ENCODE measurements at regions not wholly inside any gene's neighbourhood (a gene's known extent, or its start where the extent isn't known, plus 50 kb on each side); places are given as distances from the start of the nearest gene placed in this dataset.
A peak's percentile ranks its signal among the peaks of the same experiment; 100 is the strongest.

- DNase-seq (ENCODE audit: low read depth in 2 of 2) = no peak
Observed at GRCh38 chr5:30098940-30099339, 1094.5 kb upstream of the CDH6 start.

GRCh38 chr5:30092548-30092947, 1100.9 kb upstream of the CDH6 start:
- DNase-seq (ENCODE audit: low read depth in 2 of 2) = no peak

GRCh38 chr5:30069441-30070263, 1123.8 kb upstream of the CDH6 start:
- no peak for DNase-seq (ENCODE audit: low read depth in 2 of 2)

- no peak for DNase-seq (ENCODE audit: low read depth in 2 of 2)
Observed at GRCh38 chr5:30063503-30063902, 1130.0 kb upstream of the CDH6 start.

GRCh38 chr5:30051976-30052375, 1141.5 kb upstream of the CDH6 start:
- DNase-seq (ENCODE audit: low read depth in 2 of 2) = no peak

GRCh38 chr5:30050056-30050815, 1143.2 kb upstream of the CDH6 start:
- DNase-seq (ENCODE audit: low read depth in 2 of 2) = no peak

GRCh38 chr5:30042677-30043076, 1150.8 kb upstream of the CDH6 start:
- no peak for DNase-seq (ENCODE audit: low read depth in 2 of 2)

- no peak for DNase-seq (ENCODE audit: low read depth in 2 of 2)
Observed at GRCh38 chr5:30041831-30042385, 1151.6 kb upstream of the CDH6 start.

- no peak for DNase-seq (ENCODE audit: low read depth in 2 of 2)
Observed at GRCh38 chr5:30041291-30041690, 1152.2 kb upstream of the CDH6 start.

GRCh38 chr5:30040488-30041118, 1152.9 kb upstream of the CDH6 start:
- peak; percentile 4 to 14 for DNase-seq (ENCODE audit: low read depth in 2 of 2)

GRCh38 chr5:30039379-30039778, 1154.1 kb upstream of the CDH6 start:
- DNase-seq (ENCODE audit: low read depth in 2 of 2) = no peak

GRCh38 chr5:30034870-30035269, 1158.6 kb upstream of the CDH6 start:
- no peak for DNase-seq (ENCODE audit: low read depth in 2 of 2)

- DNase-seq (ENCODE audit: low read depth in 2 of 2) = no peak
Observed at GRCh38 chr5:30030101-30030500, 1163.4 kb upstream of the CDH6 start.

- DNase-seq (ENCODE audit: low read depth in 2 of 2) = no peak
Observed at GRCh38 chr5:30001826-30002225, 1191.7 kb upstream of the CDH6 start.

GRCh38 chr5:30000231-30000630, 1193.3 kb upstream of the CDH6 start:
- no peak for DNase-seq (ENCODE audit: low read depth in 2 of 2)

GRCh38 chr5:29995154-29995553, 1198.3 kb upstream of the CDH6 start:
- no peak for DNase-seq (ENCODE audit: low read depth in 2 of 2)

- DNase-seq (ENCODE audit: low read depth in 2 of 2) = no peak
Observed at GRCh38 chr5:29994519-29994918, 1199.0 kb upstream of the CDH6 start.

- DNase-seq (ENCODE audit: low read depth in 2 of 2) = no peak
Observed at GRCh38 chr5:29993286-29993685, 1200.2 kb upstream of the CDH6 start.

GRCh38 chr5:29992248-29992647, 1201.2 kb upstream of the CDH6 start:
- DNase-seq (ENCODE audit: low read depth in 2 of 2) = no peak

GRCh38 chr5:29990681-29991080, 1202.8 kb upstream of the CDH6 start:
- no peak for DNase-seq (ENCODE audit: low read depth in 2 of 2)

GRCh38 chr5:29984156-29984540, 1209.3 kb upstream of the CDH6 start:
- DNase-seq (ENCODE audit: low read depth in 2 of 2) = no peak

GRCh38 chr5:29983528-29984155, 1209.8 kb upstream of the CDH6 start:
- no peak for DNase-seq (ENCODE audit: low read depth in 2 of 2)
